Endodermal cell (in vitro differentiated cells): ENCODE measurements at regions not wholly inside any gene's neighbourhood (a gene's known extent, or its start where the extent isn't known, plus 50 kb on each side); places are given as distances from the start of the nearest gene placed in this dataset.

Experiments
- DNase-seq: peaks from one replicate; pipeline ENCODE4 v3.0.0-alpha.2; 2017
- H3K27ac ChIP-seq: 2 replicates; pipeline ENCODE4 v1.5.1; 2013; ENCODE audit warnings: mild to moderate bottlenecking, low read depth, low read length, moderate library complexity
- H3K27me3 ChIP-seq: 2 replicates; pipeline ENCODE4 v1.6.1; 2013; ENCODE audit warnings: mild to moderate bottlenecking, low read length, moderate library complexity; ENCODE audit not compliant: insufficient read depth, control insufficient read depth, poor library complexity, severe bottlenecking
- H3K36me3 ChIP-seq: 2 replicates; pipeline ENCODE4 v1.7.0; 2013; ENCODE audit warnings: mild to moderate bottlenecking, low read length, moderate library complexity; ENCODE audit not compliant: control insufficient read depth, insufficient read depth
- H3K4me1 ChIP-seq: one replicate; pipeline ENCODE4 v1.7.0; 2013; ENCODE audit warnings: low read length; ENCODE audit not compliant: control insufficient read depth, insufficient read depth
- H3K4me3 ChIP-seq: 2 replicates; pipeline ENCODE4 v1.5.1; 2013; ENCODE audit warnings: mild to moderate bottlenecking, low read length, moderate library complexity
- H3K9ac ChIP-seq: 2 replicates; pipeline ENCODE4 v1.6.1; 2013; ENCODE audit warnings: mild to moderate bottlenecking, low read length, moderate library complexity; ENCODE audit not compliant: poor library complexity, severe bottlenecking; ENCODE audit errors: extremely low read depth
- H3K9me3 ChIP-seq: 2 replicates; pipeline ENCODE4 v1.6.1; 2013; ENCODE audit warnings: mild to moderate bottlenecking, low read length, moderate library complexity; ENCODE audit not compliant: control insufficient read depth
- H3K27ac Mint-ChIP-seq: 2 replicates; pipeline ENCODE4 v1.8.0; 2020; ENCODE audit warnings: mixed read lengths
- H3K27me3 Mint-ChIP-seq: 2 replicates; pipeline ENCODE4 v1.8.0; 2021; ENCODE audit warnings: mild to moderate bottlenecking, mixed read lengths; ENCODE audit not compliant: insufficient read depth
- H3K36me3 Mint-ChIP-seq: 2 replicates; pipeline ENCODE4 v1.8.0; 2020; ENCODE audit warnings: low read depth, mixed read lengths
- H3K4me1 Mint-ChIP-seq: 2 replicates; pipeline ENCODE4 v1.8.0; 2020; ENCODE audit warnings: mixed read lengths
- H3K4me3 Mint-ChIP-seq: 2 replicates; pipeline ENCODE4 v1.8.0; 2020; ENCODE audit warnings: mild to moderate bottlenecking, moderate library complexity, mixed read lengths
- H3K9me3 Mint-ChIP-seq: 2 replicates; pipeline ENCODE4 v1.8.0; 2020; ENCODE audit warnings: mild to moderate bottlenecking, mixed read lengths
- WGBS, 2 experiments: methylation state at CpG; one replicate each; pipeline versions ENCODE4 v1.1.5 to v1.1.7; 2013; ENCODE audit warnings: missing lambda C conversion rate in 2 of 2, mixed read lengths in 1 of 2; ENCODE audit not compliant: insufficient coverage in 1 of 2, insufficient read length in 1 of 2; 5-methylcytosine and 5-hydroxymethylcytosine counted together
- TF ChIP-seq, protein P1 (sequence below): fragments of 200-600 bp; sonication (generic); conservative IDR thresholded peaks from 2 replicates; pipeline ENCODE4 v1.5.0; 2021; ENCODE audit warnings: antibody characterized with exemption, mild to moderate bottlenecking

DNA sequence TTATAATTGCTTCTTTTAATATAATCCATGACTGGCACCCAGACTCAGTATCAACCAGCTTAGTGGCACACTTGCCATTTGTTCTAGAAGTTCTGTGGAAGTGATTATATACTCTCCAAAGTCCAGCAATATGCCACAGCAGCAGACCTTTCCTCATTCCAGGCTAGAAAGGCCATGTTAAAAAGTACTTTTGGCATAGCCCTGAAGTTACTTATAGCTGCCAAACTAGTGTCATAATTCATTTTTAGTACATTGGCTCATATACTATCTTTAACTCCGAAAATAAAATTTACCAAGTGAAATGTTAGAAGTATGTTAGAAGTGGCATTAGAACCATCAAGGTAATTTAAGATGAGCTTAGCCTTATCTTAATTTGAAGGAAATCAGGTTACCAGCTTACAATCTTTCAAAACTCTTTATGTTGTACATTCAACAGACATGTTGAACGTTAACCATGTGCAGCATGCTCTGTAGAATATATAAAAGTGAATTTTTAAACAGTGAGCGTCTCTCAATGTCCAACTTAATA, 714.2 kb upstream of the LCORL start:
- no peaks in the 10 kb centered on the region for H3K4me1 Mint-ChIP-seq
- TF ChIP-seq, protein P1, sequence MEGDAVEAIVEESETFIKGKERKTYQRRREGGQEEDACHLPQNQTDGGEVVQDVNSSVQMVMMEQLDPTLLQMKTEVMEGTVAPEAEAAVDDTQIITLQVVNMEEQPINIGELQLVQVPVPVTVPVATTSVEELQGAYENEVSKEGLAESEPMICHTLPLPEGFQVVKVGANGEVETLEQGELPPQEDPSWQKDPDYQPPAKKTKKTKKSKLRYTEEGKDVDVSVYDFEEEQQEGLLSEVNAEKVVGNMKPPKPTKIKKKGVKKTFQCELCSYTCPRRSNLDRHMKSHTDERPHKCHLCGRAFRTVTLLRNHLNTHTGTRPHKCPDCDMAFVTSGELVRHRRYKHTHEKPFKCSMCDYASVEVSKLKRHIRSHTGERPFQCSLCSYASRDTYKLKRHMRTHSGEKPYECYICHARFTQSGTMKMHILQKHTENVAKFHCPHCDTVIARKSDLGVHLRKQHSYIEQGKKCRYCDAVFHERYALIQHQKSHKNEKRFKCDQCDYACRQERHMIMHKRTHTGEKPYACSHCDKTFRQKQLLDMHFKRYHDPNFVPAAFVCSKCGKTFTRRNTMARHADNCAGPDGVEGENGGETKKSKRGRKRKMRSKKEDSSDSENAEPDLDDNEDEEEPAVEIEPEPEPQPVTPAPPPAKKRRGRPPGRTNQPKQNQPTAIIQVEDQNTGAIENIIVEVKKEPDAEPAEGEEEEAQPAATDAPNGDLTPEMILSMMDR, result no peak
- H3K9me3 Mint-ChIP-seq, result no peaks in the 10 kb centered on the region
- H3K27me3 Mint-ChIP-seq, result no peaks in the 10 kb centered on the region
- no peak overlapping the region for H3K4me3 Mint-ChIP-seq
- Histone ChIP-seq H3K4me1 (no peaks in the 10 kb centered on the region), H3K27ac (no peak overlapping the region), H3K27me3 (no peaks in the 10 kb centered on the region), H3K9me3 (no peaks in the 10 kb centered on the region), H3K36me3 (no peaks in the 10 kb centered on the region), H3K9ac (no peak overlapping the region), H3K4me3 (no peak overlapping the region)
- DNase-seq, result no peak
- WGBS, 2 experiments, result 100% methylated on average over 1 of the region's 3 CpGs; no CpG with 5 or more reads in 1 of the 2 experiments
- H3K27ac Mint-ChIP-seq, result no peak overlapping the region
- no peaks in the 10 kb centered on the region for H3K36me3 Mint-ChIP-seq

- Histone ChIP-seq H3K4me3 (no peak overlapping the region), H3K9ac (no peak overlapping the region), H3K27ac (no peak overlapping the region), H3K27me3 (no peaks in the 10 kb centered on the region), H3K4me1 (no peaks in the 10 kb centered on the region), H3K36me3 (no peaks in the 10 kb centered on the region), H3K9me3 (no peaks in the 10 kb centered on the region)
- TF ChIP-seq, protein P1, result no peak
- peaks cover 9% of the 10 kb centered on the region for H3K9me3 Mint-ChIP-seq
- no peaks in the 10 kb centered on the region for H3K27me3 Mint-ChIP-seq
- H3K4me1 Mint-ChIP-seq, result no peaks in the 10 kb centered on the region
- 90 to 94% methylated on average over 2 of the region's 2 CpGs for WGBS, 2 experiments
- H3K36me3 Mint-ChIP-seq, result no peaks in the 10 kb centered on the region
- no peak for DNase-seq
- H3K4me3 Mint-ChIP-seq, result no peak overlapping the region
- no peak overlapping the region for H3K27ac Mint-ChIP-seq
Observed at GRCh38 chr4:18734405-18734804, 712.9 kb upstream of the LCORL start.

- Histone ChIP-seq H3K27ac (no peak overlapping the region), H3K27me3 (no peaks in the 10 kb centered on the region), H3K36me3 (no peaks in the 10 kb centered on the region), H3K9ac (no peak overlapping the region), H3K4me3 (no peak overlapping the region), H3K9me3 (no peaks in the 10 kb centered on the region), H3K4me1 (no peaks in the 10 kb centered on the region)
- no peaks in the 10 kb centered on the region for H3K27me3 Mint-ChIP-seq
- H3K9me3 Mint-ChIP-seq, result peaks cover 9% of the 10 kb centered on the region
- H3K4me1 Mint-ChIP-seq, result no peaks in the 10 kb centered on the region
- no peak for DNase-seq
- WGBS, 2 experiments, result 87 to 95% methylated on average over 2 of the region's 2 CpGs
- no peak overlapping the region for H3K4me3 Mint-ChIP-seq
- H3K27ac Mint-ChIP-seq, result no peak overlapping the region
- H3K36me3 Mint-ChIP-seq, result no peaks in the 10 kb centered on the region
- TF ChIP-seq, protein P1, result no peak
Observed at GRCh38 chr4:18733961-18734360, 712.4 kb upstream of the LCORL start.
